ENCODE measurements at regions not wholly inside any gene's neighbourhood (a gene's known extent, or its start where the extent isn't known, plus 50 kb on each side); places are given as distances from the start of the nearest gene placed in this dataset.

DNA sequence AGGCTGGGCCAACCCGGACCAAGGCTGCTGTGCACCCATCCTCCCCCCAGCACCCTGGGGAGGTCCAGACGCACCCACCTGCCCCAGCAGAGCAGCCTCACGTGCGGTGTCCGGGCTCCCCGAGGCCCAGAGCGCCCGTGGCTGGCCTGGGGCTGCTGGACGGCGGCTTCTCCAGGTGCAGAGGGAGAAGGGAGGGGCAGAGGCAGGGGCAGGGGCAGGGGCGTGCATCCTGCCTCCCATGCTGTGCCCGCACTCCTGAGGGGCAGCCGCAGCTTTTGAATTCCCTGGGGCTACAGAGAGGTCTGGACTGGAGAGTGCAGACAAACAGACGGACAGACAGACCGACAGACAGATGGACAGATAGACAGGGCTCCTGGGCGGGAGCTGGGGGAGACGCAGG is 83.6 kb upstream of the PRR5 start:
- no peaks in the 10 kb centered on the region for H3K9me3 ChIP-seq (ENCODE audit: control insufficient read depth, low read length)
- peaks cover 18% of the 10 kb centered on the region for H3K27me3 ChIP-seq (ENCODE audit: control insufficient read depth, insufficient read depth, low read length)
- H3K4me3 ChIP-seq (ENCODE audit: low read length), result no peak overlapping the region
- H3K36me3 ChIP-seq (ENCODE audit: control insufficient read depth, insufficient read depth, low read length), result no peaks in the 10 kb centered on the region
- peaks cover 9% of the 10 kb centered on the region for H3K4me1 ChIP-seq (ENCODE audit: control insufficient read depth, insufficient read depth, low read length)
- H3K9ac ChIP-seq (ENCODE audit: low read length), result no peak overlapping the region

DNA sequence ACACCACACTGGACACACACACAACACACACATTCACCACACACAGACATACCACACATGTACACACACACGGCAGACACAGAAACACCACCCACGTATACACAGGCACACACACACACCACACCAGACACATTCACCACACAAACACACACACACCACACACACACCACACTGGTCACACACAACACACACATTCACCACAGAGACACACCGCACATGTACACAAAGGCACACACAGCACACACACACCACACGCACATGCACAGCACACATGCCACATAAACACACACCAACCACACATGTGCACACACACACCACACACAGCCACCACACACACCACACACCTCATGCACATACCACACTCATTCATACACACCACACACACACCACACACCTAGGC is 84.2 kb upstream of the PRR5 start:
- peaks cover 9% of the 10 kb centered on the region for H3K4me1 ChIP-seq (ENCODE audit: control insufficient read depth, insufficient read depth, low read length)
- no peaks in the 10 kb centered on the region for H3K9me3 ChIP-seq (ENCODE audit: control insufficient read depth, low read length)
- H3K4me3 ChIP-seq (ENCODE audit: low read length), result no peak overlapping the region
- H3K27me3 ChIP-seq (ENCODE audit: control insufficient read depth, insufficient read depth, low read length), result peaks cover 18% of the 10 kb centered on the region
- no peaks in the 10 kb centered on the region for H3K36me3 ChIP-seq (ENCODE audit: control insufficient read depth, insufficient read depth, low read length)
- H3K9ac ChIP-seq (ENCODE audit: low read length), result no peak overlapping the region

DNA sequence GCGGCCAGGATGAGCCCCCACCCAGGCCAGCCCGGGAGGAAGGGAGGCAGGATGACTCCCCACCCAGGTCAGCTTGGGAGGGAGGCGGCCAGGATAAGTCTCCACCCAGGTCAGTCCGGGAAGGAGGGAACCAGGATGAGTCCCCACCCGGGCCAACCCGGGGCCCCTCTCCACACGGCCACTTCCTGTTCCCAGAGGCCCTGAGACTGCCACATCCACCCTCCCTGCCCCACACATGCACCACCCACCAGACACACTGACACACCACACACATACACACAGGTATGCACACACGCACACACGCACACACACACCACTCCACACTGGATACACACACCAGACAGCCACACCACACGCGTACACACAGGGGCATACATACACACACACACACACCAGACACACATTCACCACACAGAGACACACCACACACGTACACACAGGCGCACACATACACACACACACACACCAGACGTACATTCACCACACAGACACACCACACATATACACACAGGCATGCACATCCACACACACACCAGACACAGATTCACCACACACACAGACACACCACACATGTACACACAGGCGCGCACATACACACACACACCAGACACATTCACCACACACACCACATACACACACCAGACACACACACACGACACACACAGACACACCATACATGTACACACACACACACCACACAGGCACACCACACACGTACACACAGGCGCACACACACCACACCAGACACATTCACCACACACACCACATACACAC is 84.9 kb upstream of the PRR5 start:
- Histone ChIP-seq H3K27me3 (ENCODE audit: control insufficient read depth, insufficient read depth, low read length) (peaks cover 18% of the 10 kb centered on the region), H3K36me3 (ENCODE audit: control insufficient read depth, insufficient read depth, low read length) (no peaks in the 10 kb centered on the region), H3K9me3 (ENCODE audit: control insufficient read depth, low read length) (no peaks in the 10 kb centered on the region), H3K4me1 (ENCODE audit: control insufficient read depth, insufficient read depth, low read length) (peaks cover 9% of the 10 kb centered on the region), H3K4me3 (ENCODE audit: low read length) (no peak overlapping the region), H3K9ac (ENCODE audit: low read length) (no peak overlapping the region)

DNA sequence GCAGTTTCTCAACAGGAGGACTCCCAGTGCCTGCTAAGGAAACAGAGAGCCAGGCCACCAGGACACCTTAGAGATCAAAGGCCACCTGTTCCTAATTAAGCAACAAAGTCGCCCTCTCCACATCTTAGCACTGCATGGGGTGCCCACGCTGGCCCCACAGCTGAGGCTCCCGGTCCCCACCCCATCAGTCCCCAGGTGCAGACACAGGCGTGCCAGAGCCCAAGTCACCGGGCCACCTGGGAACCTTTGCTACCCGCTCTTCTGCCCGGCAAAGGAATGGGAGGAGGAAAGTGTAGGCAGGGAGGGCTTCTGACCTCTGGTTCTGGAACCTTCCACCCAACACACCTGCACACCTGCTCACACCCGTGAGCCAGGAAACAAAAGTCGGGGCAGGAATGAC is 85.5 kb upstream of the PRR5 start:
- Histone ChIP-seq H3K4me3 (ENCODE audit: low read length) (no peak overlapping the region), H3K4me1 (ENCODE audit: control insufficient read depth, insufficient read depth, low read length) (peaks cover 9% of the 10 kb centered on the region), H3K9ac (ENCODE audit: low read length) (no peak overlapping the region), H3K27me3 (ENCODE audit: control insufficient read depth, insufficient read depth, low read length) (peaks cover 18% of the 10 kb centered on the region), H3K9me3 (ENCODE audit: control insufficient read depth, low read length) (no peaks in the 10 kb centered on the region), H3K36me3 (ENCODE audit: control insufficient read depth, insufficient read depth, low read length) (no peaks in the 10 kb centered on the region)

DNA sequence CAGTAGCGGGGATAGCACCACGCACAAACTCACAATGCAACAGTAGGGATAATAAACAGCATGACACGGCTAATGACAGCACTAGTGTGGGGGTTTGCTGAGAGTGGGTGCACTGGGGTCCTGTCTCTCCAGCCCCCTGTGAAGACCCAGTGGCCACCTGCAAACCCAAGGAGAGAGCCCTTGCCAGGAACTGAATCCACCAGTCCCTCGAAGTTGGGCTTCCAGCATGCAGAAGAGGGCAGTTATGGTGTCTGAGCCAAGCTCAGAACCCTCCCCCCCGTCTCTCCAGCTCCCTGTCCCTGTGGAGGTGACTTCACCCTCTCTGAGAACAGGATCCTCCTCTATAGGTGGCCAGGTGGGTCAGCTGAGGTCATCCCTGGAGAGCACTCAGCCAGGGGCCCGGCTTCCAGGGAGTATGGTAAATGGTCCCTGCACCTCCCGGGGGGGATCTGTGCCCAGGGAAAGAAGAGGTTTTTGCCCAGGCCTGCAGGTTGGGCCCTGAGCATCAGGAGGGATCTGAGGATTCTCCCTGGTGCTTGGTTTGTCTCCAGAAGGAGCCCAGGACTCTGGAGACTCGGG is 86.3 kb upstream of the PRR5 start:
- Histone ChIP-seq H3K9me3 (ENCODE audit: control insufficient read depth, low read length) (no peaks in the 10 kb centered on the region), H3K36me3 (ENCODE audit: control insufficient read depth, insufficient read depth, low read length) (no peaks in the 10 kb centered on the region), H3K4me3 (ENCODE audit: low read length) (no peak overlapping the region), H3K9ac (ENCODE audit: low read length) (no peak overlapping the region), H3K27me3 (ENCODE audit: control insufficient read depth, insufficient read depth, low read length) (peaks cover 16% of the 10 kb centered on the region), H3K4me1 (ENCODE audit: control insufficient read depth, insufficient read depth, low read length) (peaks cover 8% of the 10 kb centered on the region)

DNA sequence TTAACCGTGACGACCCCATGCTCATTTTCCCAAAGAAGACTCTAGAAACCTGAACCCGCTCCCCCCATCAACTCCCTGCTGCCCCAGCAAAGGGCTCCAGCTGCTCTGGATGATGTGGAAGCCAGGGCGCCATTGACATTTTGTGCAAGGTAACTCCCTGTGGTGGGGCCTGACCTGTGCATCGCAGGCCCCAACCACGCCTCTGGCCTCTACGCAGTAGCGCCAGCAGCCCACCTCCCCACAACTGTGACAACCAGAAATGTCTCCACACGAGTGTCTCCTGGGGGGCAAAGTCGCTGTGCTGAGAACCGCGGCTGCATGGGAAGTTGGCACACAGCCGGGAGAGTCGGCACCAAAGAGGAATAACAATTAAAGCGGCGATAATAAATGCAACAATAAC is 86.9 kb upstream of the PRR5 start:
- H3K27me3 ChIP-seq (ENCODE audit: control insufficient read depth, insufficient read depth, low read length), result peaks cover 11% of the 10 kb centered on the region
- H3K4me1 ChIP-seq (ENCODE audit: control insufficient read depth, insufficient read depth, low read length), result peaks cover 3% of the 10 kb centered on the region
- no peak overlapping the region for H3K4me3 ChIP-seq (ENCODE audit: low read length)
- H3K36me3 ChIP-seq (ENCODE audit: control insufficient read depth, insufficient read depth, low read length), result no peaks in the 10 kb centered on the region
- no peaks in the 10 kb centered on the region for H3K9me3 ChIP-seq (ENCODE audit: control insufficient read depth, low read length)
- H3K9ac ChIP-seq (ENCODE audit: low read length), result no peak overlapping the region

DNA sequence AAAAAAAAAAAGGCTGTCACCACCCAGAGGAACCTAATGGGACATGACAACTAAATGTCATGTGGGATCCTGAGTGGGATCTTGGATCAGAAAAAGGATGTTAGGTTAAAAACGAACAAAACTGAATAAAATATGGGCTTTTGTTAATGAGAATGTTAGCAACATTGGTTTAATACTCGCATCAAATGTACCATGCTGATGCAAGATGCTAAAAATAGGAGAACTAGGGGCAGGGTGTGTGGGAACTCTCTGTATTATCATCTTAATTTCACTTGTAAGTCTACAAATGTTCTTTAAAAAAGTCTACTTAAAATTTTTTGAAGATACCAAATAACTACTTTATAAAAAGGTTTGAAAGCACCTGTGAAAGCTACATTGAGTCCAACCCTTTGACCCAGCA is 88.8 kb upstream of the PRR5 start:
- Histone ChIP-seq H3K27me3 (ENCODE audit: control insufficient read depth, insufficient read depth, low read length) (no peaks in the 10 kb centered on the region), H3K9me3 (ENCODE audit: control insufficient read depth, low read length) (no peaks in the 10 kb centered on the region)

DNA sequence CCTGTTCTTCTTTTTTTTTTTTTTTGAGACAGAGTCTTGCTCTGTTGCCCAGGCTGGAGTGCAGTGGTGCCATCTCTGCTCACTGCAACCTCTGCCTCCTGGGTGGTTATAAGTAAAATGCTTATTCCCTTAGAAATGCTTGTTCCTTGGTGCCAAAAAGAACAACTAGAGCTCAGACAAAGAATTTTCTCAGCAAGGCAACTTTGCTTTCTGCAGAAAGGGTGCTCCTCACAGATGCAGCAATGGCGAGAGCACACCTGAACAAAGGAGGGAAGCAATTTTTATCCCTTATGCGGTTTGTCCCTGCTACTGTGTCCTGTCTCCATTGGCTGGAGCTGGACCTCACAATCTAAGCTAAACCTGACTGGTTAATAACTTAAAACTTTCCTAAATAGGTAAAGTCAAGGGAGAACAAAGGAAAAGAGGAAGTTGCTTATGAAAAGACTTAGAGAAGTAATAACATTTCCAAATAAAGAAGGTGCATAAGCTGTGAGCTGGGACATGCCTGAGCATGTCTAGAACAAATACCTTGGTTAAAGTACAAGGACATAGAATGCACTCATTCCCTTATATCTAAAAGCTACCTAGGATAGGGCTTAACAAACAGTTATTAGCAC is 90.0 kb upstream of the PRR5 start:
- H3K27me3 ChIP-seq (ENCODE audit: control insufficient read depth, insufficient read depth, low read length), result no peaks in the 10 kb centered on the region
- H3K9ac ChIP-seq (ENCODE audit: low read length), result no peak overlapping the region
- no peaks in the 10 kb centered on the region for H3K4me1 ChIP-seq (ENCODE audit: control insufficient read depth, insufficient read depth, low read length)
- no peaks in the 10 kb centered on the region for H3K9me3 ChIP-seq (ENCODE audit: control insufficient read depth, low read length)
- H3K36me3 ChIP-seq (ENCODE audit: control insufficient read depth, insufficient read depth, low read length), result no peaks in the 10 kb centered on the region
- H3K4me3 ChIP-seq (ENCODE audit: low read length), result no peak overlapping the region

More for the DNA sequence above, 88.8 kb upstream of the PRR5 start:
- Histone ChIP-seq H3K4me1 (ENCODE audit: control insufficient read depth, insufficient read depth, low read length) (no peaks in the 10 kb centered on the region), H3K9ac (ENCODE audit: low read length) (no peak overlapping the region), H3K36me3 (ENCODE audit: control insufficient read depth, insufficient read depth, low read length) (no peaks in the 10 kb centered on the region), H3K4me3 (ENCODE audit: low read length) (no peak overlapping the region)

DNA sequence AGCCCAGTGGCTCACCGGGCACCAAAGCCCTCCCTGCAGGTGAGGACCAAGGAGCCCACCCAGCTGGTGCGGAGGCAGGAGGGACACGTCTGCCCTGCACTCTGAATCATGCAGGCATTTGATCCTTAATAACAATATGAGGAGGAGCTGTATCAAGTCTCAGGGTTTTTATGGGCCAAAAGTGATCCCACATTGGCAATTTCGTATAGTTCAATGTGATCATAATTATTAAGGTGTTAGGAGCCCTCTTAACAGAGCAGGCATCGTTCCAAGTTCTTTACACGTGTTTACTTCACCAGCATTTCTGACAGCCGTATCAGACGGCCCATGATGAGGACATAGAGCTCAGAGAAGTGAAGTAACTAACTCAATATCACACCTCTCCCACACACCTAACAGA is 91.9 kb upstream of the PRR5 start:
- no peak overlapping the region for H3K9ac ChIP-seq (ENCODE audit: low read length)
- no peaks in the 10 kb centered on the region for H3K9me3 ChIP-seq (ENCODE audit: control insufficient read depth, low read length)
- no peaks in the 10 kb centered on the region for H3K36me3 ChIP-seq (ENCODE audit: control insufficient read depth, insufficient read depth, low read length)
- H3K27me3 ChIP-seq (ENCODE audit: control insufficient read depth, insufficient read depth, low read length), result no peaks in the 10 kb centered on the region
- no peaks in the 10 kb centered on the region for H3K4me1 ChIP-seq (ENCODE audit: control insufficient read depth, insufficient read depth, low read length)
- H3K4me3 ChIP-seq (ENCODE audit: low read length), result no peak overlapping the region

DNA sequence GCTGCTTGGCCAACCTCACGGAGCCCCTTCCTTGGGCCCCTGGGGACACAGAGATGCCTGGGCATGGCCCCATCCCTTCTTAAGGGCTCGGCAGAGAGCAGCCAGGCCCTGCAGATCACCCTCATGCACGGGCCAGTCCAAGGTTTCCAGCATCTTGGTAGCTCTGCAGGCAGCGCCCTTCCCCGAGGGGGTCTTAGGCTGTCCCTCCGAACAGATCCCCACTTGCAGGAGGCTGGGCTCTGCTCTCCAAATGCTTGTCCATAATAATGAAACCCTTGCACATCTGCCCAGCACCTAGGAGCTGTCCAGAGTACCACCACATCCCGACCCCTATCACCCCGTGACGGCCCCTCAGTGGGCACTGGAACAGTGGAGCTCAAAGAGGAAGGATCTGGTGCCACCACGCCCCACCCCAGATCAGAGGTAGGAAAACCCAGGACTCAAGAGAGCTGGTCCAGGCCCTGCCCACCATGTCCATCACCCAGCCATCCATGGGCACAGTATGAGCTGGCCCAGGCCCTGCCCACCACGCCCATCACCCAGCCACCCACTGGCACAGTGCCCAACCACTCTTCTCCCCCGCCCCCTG is 92.5 kb upstream of the PRR5 start:
- no peaks in the 10 kb centered on the region for H3K36me3 ChIP-seq (ENCODE audit: control insufficient read depth, insufficient read depth, low read length)
- H3K4me1 ChIP-seq (ENCODE audit: control insufficient read depth, insufficient read depth, low read length), result no peaks in the 10 kb centered on the region
- H3K9ac ChIP-seq (ENCODE audit: low read length), result no peak overlapping the region
- H3K27me3 ChIP-seq (ENCODE audit: control insufficient read depth, insufficient read depth, low read length), result no peaks in the 10 kb centered on the region
- H3K4me3 ChIP-seq (ENCODE audit: low read length), result no peak overlapping the region
- H3K9me3 ChIP-seq (ENCODE audit: control insufficient read depth, low read length), result no peaks in the 10 kb centered on the region

DNA sequence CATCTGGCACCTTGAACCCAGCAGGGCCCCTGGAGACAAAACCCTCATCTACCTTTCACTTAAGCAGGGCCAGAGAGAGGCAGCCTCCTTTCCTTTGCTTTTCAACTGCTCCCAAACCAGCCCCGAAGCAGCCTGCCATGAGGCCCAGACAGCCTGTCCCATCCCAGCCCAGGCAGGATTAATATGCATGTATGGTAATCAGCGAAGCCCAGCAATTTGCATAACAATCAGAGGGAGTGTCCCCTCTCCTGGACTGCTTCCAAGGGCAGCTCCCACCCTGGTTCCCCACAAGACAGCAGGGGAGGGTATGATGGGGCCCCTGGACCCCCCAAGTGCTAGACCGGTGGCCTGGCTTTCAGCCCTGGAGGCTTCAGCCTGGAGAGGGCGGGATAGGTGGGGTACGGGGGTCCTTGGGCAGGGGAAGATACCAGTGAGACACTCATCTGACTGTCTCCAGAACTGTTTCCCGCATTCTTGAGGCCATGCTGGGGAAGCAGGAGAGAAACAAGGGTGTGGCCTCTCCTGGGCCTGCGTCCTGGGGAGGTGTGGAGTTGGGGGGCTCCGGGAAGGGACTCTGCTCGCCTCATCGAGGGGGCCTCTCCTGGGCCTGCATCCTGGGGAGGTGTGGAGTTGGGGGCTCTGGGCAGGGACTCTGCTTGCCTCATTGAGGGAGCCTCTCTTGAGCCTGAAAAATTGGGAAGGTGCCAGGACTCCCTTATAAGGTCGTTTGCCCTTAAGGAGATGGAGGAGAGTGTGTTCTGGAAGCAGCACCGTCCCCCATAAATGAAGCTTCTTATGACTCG is 93.2 kb upstream of the PRR5 start:
- Histone ChIP-seq H3K9me3 (ENCODE audit: control insufficient read depth, low read length) (no peaks in the 10 kb centered on the region), H3K27me3 (ENCODE audit: control insufficient read depth, insufficient read depth, low read length) (no peaks in the 10 kb centered on the region)

More for the DNA sequence above, 93.2 kb upstream of the PRR5 start:
- H3K4me3 ChIP-seq (ENCODE audit: low read length), result no peak overlapping the region
- H3K36me3 ChIP-seq (ENCODE audit: control insufficient read depth, insufficient read depth, low read length), result no peaks in the 10 kb centered on the region
- no peak overlapping the region for H3K9ac ChIP-seq (ENCODE audit: low read length)
- no peaks in the 10 kb centered on the region for H3K4me1 ChIP-seq (ENCODE audit: control insufficient read depth, insufficient read depth, low read length)

Data from mucosa of stomach (tissue), 1 donor.